ENCODE measurements at regions not wholly inside any gene's neighbourhood (a gene's known extent, or its start where the extent isn't known, plus 50 kb on each side); places are given as distances from the start of the nearest gene placed in this dataset.

DNA sequence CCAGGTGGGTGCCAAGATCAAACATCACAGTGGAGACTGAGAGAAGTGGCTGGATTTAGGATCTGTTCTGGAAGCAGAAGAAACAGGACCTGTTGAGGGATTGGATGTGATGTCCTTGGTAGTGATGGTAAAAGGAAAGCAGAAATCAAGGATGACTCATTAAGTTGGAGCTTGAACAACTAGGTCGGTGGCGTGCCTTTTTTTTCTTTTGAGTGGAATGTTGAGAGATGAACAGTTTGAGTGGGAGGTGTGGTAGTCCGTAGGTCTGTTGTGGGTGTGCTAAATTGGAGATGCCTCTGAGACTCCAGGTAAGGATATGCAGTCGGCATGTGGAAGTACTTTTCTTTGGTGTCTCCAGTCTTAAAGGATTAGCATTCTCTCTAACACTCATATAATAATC is 92.1 kb upstream of the IL12B start:
- no peak for DNase-seq (ENCODE audit: low read depth in 2 of 2)

DNA sequence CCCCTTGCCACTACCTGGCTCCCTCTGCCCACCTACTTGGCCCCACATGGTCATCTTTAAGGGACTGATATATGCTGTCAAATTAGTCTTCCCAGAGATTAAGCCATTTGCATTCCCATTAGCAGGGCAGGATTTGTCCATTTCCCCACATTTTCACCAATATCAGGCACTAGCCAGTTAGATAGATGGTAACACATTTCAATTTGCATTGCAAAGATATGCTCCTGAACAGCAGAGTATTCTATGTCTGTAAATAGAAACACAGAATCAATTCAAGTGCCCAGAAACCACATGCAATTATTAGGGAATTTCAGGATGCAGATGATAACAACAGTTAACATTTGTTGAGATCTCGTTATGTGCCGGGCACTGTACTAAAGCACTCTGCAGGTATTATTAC is 92.6 kb upstream of the IL12B start:
- DNase-seq (ENCODE audit: low read depth in 2 of 2), result no peak

GRCh38 chr5:159424123-159424522 is 93.8 kb upstream of the IL12B start:
- no peak for DNase-seq (ENCODE audit: low read depth in 2 of 2)

DNA sequence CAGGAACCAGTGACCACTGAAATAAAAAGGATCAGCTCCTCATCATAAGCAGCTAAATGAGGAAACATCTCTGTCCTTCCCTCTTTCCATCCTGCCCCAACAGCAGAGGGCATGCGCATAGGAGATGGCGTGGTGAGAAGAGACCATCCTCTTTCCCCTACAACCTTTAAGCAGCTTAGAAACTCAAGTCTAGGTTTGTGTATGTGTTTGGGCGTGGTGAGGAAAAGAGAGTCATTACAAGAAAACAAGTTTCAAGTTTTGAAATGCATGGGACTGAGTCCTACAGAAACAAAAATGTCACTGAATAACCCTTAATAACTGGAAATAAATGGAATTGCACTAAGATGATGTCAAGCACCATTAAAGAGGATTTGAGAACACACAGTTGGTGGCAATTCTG is 96.4 kb upstream of the IL12B start:
- DNase-seq (ENCODE audit: low read depth in 2 of 2), result no peak

DNA sequence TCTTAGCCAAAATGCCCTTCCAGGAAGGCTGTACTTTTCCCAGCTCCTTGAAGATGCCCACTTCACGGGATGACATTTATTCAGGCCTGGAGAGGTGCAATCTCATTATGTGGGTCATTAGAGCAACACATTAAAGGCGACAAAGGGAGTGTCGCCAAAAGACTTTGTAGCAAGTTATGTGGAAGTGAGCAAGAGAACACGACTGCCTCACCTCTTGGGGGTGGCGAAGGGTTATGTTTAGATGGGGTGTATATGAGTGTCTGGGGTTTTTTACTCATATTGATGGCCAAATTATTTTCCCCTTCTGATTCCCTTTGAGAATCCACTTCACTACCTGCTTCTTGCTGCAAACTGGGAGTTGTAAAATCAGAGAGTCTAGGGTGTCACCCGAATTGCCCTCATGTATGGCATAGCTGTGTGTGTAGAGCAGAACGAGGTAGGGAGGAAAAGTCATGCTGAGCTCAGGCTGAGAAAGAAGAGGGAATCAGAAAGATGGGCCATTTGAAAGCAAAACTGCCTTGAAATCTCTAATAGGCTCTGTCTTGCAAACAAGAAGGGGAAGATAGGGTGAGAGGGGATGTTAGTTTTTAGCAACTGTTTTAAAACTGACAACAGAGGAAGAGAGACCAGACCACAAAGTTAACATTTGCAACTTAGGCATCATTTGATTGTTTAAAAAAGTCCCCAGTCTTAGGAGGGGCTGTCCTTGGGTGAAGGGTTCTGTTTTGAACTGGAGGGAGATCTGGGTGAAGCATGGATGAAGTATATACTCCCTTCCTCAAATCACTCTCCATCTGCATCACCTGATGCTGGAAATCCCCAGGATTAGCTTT is 97.1 kb upstream of the IL12B start:
- DNase-seq (ENCODE audit: low read depth in 2 of 2), result no peak

GRCh38 chr5:159430361-159431012 is 100.2 kb upstream of the IL12B start:
- no peak for DNase-seq (ENCODE audit: low read depth in 2 of 2)

- no peak for DNase-seq (ENCODE audit: low read depth in 2 of 2)
Measured at GRCh38 chr5:159435855-159436254, 105.6 kb upstream of the IL12B start.

- no peak for DNase-seq (ENCODE audit: low read depth in 2 of 2)
Measured at GRCh38 chr5:159438092-159438491, 107.8 kb upstream of the IL12B start.

- no peak for DNase-seq (ENCODE audit: low read depth in 2 of 2)
Measured at GRCh38 chr5:159439002-159439401, 108.7 kb upstream of the IL12B start.

GRCh38 chr5:159440235-159440634 is 109.9 kb upstream of the IL12B start:
- no peak for DNase-seq (ENCODE audit: low read depth in 2 of 2)

DNA sequence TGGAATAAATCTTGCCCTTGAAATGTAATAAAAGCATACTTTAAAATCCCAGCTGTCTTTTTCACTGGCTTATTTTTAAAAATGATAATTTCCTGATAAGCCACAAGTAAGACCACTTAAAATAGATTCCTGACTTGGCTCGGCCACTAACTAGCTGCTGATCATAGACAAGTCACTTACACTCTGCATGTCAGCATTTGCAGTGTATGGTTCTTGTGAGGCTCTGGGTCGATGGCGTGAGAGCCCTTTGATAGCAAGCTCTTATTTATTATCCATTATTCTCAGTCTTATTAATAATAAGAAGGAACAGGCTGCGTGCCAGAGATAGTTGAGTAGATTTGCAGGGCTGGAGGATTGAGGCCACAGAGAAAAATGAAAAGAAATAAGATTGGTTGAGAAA is 110.7 kb upstream of the IL12B start:
- no peak for DNase-seq (ENCODE audit: low read depth in 2 of 2)

GRCh38 chr5:159441441-159441840 is 111.2 kb upstream of the IL12B start:
- no peak for DNase-seq (ENCODE audit: low read depth in 2 of 2)

DNA sequence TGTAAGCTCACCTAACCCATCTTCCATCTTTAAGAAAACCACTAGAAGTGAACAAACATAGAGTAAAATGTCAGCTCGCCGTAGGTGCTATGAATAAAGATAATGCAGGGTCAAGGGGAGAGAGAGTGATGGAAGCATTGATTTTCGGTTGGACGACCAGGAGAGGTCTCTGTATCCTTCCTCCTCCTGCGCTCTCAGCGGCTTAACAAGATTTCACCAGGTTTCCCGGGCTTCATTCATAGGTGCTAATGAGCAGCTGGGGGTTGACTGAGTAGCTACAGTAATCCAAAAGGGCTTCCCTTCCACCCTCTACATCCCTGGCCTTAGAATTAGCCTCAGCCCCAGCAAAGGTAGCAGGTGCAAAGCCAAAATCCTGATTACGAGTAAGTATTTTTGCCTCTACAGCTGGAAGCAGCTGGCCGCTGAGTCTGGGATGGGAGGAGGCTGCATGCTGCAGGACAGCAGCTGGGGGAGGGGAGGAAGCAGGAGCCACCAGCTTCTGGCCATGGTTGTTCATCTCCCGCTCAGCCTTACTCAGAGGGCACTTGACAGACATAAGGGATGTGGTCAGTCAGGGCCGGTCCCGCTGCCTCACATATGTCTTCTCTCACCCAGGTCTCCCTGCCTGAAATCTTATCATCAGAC is 112.0 kb upstream of the IL12B start:
- DNase-seq (ENCODE audit: low read depth in 2 of 2), result no peak

DNA sequence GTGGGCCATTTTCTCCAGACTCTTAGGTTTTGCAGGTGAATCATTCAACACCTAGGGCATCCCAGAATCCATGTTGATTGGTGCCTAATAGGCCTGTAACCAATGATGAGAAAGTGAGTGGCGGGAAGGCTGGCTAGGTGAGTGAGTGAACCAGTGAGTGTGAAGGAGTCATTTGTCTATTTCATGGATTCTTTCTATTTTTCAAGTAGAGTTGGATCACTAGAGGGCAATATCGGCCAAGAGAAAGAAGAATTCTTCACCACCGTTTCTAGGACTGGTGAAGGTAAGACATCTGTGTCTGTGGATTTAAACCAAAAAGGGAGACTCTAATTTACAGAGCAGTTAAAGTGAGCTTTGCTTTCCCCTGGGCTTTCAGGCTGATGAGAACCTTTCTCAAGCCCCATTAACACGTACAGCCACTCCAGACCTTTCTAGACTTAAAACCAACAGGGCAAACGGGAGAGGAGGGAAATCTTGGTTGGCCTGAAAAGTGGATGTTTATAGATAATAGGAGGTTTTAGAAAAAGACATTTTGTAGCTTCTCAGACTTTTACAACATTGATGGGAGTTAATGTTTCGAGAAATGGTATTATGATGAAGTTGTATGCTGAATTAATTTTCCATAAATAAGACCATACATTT is 114.3 kb upstream of the IL12B start:
- DNase-seq (ENCODE audit: low read depth in 2 of 2), result peak in 1 of 2 donors; percentile 10

DNA sequence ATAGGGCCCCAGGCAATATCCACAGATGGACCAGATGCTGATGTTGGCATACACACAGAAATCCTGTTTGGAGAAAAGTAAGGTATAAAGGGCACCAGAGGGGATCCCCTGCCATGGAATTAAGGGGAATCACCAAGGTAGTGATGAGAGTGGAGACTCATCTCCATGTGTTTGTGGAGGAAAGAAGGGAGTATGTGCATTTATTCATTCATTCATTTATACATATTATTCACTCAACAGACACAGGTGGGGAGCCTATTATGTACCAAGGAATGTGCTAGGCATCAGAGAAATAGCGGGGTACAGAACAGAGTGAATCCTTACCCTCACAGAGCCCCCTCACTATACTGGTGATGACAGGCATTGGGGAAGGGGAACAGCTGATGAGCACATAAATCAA is 116.8 kb upstream of the IL12B start:
- no peak for DNase-seq (ENCODE audit: low read depth in 2 of 2)

DNA sequence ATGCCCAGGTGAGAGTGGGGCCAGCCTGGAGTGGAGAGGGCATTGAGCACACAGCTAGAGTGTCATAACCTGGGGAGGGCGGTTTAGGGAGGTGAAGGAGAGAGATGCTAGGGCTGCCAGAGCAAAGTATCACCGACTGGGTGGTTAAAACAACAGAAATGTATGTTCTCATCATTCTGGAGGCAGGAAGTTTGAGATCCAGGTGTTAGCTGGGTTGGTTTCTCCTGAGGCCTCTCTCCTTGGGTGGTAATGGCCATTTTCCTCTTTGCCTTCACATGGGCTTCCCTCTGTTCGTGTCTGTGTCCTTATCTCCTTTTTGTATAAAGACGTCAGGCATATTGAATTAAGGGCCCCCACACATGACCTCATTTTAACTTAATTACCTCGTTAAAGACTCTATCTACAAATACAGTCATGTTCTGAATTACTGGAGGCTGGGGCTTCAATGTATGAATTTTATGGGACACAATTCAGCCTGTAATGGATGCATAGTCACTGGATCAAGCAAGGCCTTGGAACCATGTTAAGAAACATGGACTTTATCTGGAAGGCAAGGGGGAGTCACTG is 118.6 kb upstream of the IL12B start:
- DNase-seq (ENCODE audit: low read depth in 2 of 2), result no peak

GRCh38 chr5:159449925-159450324 is 119.6 kb upstream of the IL12B start:
- DNase-seq (ENCODE audit: low read depth in 2 of 2), result no peak

DNA sequence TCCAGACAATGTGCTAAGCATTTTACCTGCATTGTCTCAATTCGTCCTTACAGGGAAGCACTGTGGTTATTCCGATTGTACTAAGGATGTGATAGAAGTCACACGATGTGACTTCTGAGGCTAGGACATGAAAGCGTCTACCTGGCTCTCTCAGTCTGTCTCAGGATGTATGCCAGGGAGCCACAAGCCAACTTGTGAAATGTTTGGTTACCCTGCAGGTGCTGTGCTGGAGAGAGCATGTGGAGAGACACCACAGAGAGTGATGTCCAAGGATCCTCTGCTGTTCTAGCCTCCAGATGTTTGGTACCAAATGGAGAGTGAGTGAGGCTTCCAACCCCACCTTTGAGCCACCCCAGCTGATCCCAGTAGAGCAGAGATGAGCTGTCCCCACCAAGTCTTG is 120.1 kb upstream of the IL12B start:
- DNase-seq (ENCODE audit: low read depth in 2 of 2), result no peak

- no peak for DNase-seq (ENCODE audit: low read depth in 2 of 2)
Measured at GRCh38 chr5:159451197-159452052, 121.1 kb upstream of the IL12B start.

DNA sequence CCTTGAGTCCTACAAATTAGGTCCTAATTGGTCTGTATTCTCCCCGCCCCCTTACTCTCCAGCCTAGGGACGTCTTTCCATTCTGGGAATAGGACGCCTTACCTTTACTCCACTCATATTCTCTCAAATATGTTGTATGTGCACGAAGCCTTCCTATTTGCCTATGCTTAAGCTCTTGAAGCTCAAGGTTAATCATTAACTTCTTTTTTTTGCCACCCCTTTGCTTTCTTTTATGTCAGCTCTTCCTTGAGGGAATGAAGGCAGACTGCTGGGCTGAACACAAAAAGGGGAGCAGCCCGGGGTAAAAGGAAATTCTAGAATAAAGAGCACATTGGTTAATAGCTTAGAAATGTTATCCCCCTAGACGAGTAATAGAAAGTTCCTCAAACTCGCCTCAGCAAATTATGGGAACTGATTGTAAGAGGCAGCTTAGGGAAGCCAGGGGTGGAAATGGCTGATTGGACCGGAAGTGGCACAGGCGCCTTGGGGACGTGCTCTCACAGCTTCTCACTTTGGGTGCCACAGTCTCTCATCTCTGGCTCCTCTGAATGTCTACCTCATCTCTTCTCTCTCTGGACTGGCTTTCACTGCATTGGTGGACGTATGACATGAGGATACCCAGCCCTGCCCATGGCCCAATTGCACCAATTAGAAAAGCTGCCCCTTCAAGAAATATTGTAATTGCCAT is 122.3 kb upstream of the IL12B start:
- no peak for DNase-seq (ENCODE audit: low read depth in 2 of 2)

DNA sequence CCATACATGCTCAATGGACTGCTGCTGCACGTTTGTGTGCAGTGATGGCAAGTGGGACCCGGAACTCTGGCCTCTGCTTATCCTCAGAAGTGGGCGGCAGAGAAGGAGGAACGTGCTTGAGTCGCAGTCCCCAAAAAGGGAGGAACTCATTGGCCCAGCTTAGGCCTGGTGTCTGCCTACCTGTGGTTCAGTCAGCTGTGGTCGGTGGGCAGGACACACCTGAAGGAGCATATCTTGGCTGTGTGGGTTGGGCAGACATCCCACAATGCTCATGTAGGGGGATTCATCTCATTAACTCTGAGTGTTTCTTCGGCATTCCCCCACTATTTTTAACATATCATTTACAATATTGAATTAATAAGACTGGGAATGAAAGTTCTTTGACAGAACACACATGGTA is 122.9 kb upstream of the IL12B start:
- no peak for DNase-seq (ENCODE audit: low read depth in 2 of 2)
